SK-N-SH treated with all-trans-retinoic acid at 6 μM for 48 hours (cell line): ENCODE measurements at regions not wholly inside any gene's neighbourhood (a gene's known extent, or its start where the extent isn't known, plus 50 kb on each side); places are given as distances from the start of the nearest gene placed in this dataset.

Source experiments
- ZFP30 ChIP-seq: fragments of 450-650 bp; formaldehyde crosslinking; IDR thresholded peaks from 2 replicates; pipeline ENCODE4 v1.5.0; 2022; ENCODE audit warnings: mild to moderate bottlenecking, moderate library complexity
- TF ChIP-seq, protein P1 (sequence below): fragments of 250-450 bp; sonication (Bioruptor Pico); IDR thresholded peaks from 2 replicates; pipeline ENCODE4 v1.8.0; 2020; ENCODE audit warnings: mild to moderate bottlenecking, moderate library complexity, borderline replicate concordance

DNA sequence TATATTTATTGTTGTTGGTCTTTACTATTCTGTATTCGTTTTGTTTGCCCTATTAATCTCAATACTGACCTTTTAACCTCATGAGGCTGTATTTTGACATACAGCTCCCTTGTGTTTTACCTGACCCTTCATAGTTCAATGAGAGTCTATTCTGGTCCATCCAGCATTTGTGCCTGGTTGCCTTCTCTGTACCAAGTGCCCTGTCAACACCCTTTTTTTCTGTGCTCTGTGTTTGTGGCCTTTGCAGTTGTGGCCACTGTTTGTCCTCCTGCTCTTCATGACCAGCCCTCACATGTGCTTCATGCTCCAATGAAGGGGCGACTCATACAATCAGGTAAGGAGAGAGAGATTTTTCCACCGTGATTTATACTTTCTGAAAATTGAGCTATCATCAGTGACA lies 368.2 kb downstream of the IL20RB start:
- TF ChIP-seq ZFP30 (CRISPR knock-in tag): no peak
- TF ChIP-seq, protein P1, sequence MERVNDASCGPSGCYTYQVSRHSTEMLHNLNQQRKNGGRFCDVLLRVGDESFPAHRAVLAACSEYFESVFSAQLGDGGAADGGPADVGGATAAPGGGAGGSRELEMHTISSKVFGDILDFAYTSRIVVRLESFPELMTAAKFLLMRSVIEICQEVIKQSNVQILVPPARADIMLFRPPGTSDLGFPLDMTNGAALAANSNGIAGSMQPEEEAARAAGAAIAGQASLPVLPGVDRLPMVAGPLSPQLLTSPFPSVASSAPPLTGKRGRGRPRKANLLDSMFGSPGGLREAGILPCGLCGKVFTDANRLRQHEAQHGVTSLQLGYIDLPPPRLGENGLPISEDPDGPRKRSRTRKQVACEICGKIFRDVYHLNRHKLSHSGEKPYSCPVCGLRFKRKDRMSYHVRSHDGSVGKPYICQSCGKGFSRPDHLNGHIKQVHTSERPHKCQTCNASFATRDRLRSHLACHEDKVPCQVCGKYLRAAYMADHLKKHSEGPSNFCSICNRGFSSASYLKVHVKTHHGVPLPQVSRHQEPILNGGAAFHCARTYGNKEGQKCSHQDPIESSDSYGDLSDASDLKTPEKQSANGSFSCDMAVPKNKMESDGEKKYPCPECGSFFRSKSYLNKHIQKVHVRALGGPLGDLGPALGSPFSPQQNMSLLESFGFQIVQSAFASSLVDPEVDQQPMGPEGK (CRISPR knock-in tag): no peak
